ENCODE measurements at regions not wholly inside any gene's neighbourhood (a gene's known extent, or its start where the extent isn't known, plus 50 kb on each side); places are given as distances from the start of the nearest gene placed in this dataset.

DNA sequence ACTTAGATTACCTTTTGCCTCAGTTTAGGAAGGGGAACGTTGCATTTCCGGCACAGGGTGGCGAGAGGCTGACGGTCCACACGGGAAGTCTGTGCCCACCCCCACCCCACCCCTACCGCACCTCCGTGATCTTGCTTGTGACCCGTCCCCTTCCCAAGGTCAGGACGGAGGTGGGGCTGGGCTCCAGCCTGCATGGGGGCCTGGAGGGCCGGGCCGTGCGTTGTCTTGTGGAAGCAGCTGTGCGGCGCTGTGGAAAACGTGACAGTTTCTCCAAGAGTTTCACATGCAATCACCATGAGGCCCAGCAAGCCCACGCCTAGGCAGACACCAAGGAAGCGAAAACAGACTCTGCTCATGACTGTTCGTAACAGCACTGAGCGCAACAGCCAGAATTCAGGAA, 76.8 kb upstream of the HDAC4 start:
- no peak for TF ChIP-seq SIN3A (IDR thresholded peaks at IDR 0.05; ENCODE audit: borderline replicate concordance, insufficient read depth, low read length)
- no peak for TF ChIP-seq POLR2AphosphoS5 (IDR thresholded peaks at IDR 0.05; ENCODE audit: low read depth, low read length)
